Gastroesophageal sphincter (tissue), 3 donors: ENCODE measurements at regions not wholly inside any gene's neighbourhood (a gene's known extent, or its start where the extent isn't known, plus 50 kb on each side); places are given as distances from the start of the nearest gene placed in this dataset.

ENCODE experiments used
- POLR2A ChIP-seq, 2 donors: fragments of 450-650 bp; IDR thresholded peaks; one replicate each; pipeline ENCODE4 v1.6.1; 2017; ENCODE audit warnings: antibody characterized with exemption in 2 of 2, mild to moderate bottlenecking in 2 of 2, moderate library complexity in 1 of 2
- TF ChIP-seq, protein P1 (sequence below), 4 experiments: fragments of 200-600 bp in 2 of 4; fragments of 450-650 bp in 2 of 4; sonication (generic) in 1 of 4; IDR thresholded peaks; one replicate each; pipeline ENCODE4 v1.5.1; 2017 to 2019; ENCODE audit warnings: antibody characterized with exemption in 4 of 4, mild to moderate bottlenecking in 2 of 4, moderate library complexity in 2 of 4

DNA sequence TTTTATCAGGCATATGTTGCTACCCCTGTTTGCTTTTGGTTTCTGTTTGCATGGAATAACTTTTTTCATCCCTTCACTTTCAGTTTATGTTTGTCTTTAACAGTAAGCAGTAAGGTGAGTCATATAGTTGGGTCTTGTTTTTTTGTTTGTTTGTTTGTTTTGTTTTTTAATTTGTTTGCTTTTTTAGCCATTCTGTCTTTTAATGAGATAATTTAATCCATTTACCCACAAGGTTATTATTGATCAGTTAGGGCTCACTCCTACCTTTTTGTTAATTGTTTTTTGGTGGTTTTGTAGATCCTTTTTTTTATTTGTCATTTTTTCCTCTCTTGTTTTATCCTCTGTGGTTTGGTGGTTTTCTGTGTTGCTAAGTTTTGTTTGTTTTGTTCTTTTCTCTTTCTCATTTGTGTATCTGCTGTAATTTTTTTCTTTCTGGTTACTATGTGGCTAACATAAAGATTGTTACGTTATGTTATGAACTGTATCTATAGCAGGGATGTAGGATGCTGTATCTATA lies 379.5 kb upstream of the MAD2L1 start:
- TF ChIP-seq, protein P1, sequence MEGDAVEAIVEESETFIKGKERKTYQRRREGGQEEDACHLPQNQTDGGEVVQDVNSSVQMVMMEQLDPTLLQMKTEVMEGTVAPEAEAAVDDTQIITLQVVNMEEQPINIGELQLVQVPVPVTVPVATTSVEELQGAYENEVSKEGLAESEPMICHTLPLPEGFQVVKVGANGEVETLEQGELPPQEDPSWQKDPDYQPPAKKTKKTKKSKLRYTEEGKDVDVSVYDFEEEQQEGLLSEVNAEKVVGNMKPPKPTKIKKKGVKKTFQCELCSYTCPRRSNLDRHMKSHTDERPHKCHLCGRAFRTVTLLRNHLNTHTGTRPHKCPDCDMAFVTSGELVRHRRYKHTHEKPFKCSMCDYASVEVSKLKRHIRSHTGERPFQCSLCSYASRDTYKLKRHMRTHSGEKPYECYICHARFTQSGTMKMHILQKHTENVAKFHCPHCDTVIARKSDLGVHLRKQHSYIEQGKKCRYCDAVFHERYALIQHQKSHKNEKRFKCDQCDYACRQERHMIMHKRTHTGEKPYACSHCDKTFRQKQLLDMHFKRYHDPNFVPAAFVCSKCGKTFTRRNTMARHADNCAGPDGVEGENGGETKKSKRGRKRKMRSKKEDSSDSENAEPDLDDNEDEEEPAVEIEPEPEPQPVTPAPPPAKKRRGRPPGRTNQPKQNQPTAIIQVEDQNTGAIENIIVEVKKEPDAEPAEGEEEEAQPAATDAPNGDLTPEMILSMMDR (IDR thresholded peaks at IDR 0.05) = no peak
- TF ChIP-seq POLR2A (IDR thresholded peaks at IDR 0.05) = no peak
